ENCODE measurements at regions not wholly inside any gene's neighbourhood (a gene's known extent, or its start where the extent isn't known, plus 50 kb on each side); places are given as distances from the start of the nearest gene placed in this dataset.

- TF ChIP-seq, protein P1, sequence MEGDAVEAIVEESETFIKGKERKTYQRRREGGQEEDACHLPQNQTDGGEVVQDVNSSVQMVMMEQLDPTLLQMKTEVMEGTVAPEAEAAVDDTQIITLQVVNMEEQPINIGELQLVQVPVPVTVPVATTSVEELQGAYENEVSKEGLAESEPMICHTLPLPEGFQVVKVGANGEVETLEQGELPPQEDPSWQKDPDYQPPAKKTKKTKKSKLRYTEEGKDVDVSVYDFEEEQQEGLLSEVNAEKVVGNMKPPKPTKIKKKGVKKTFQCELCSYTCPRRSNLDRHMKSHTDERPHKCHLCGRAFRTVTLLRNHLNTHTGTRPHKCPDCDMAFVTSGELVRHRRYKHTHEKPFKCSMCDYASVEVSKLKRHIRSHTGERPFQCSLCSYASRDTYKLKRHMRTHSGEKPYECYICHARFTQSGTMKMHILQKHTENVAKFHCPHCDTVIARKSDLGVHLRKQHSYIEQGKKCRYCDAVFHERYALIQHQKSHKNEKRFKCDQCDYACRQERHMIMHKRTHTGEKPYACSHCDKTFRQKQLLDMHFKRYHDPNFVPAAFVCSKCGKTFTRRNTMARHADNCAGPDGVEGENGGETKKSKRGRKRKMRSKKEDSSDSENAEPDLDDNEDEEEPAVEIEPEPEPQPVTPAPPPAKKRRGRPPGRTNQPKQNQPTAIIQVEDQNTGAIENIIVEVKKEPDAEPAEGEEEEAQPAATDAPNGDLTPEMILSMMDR (IDR thresholded peaks at IDR 0.05) = no peak
- TF ChIP-seq POLR2A (IDR thresholded peaks at IDR 0.05) (no peak), POLR2AphosphoS5 (IDR thresholded peaks at IDR 0.05) (no peak), EP300 (IDR thresholded peaks at IDR 0.05) (no peak)
Observed at GRCh38 chr2:217597681-217598080, 405.1 kb downstream of the TNS1 start.
